ENCODE measurements at regions not wholly inside any gene's neighbourhood (a gene's known extent, or its start where the extent isn't known, plus 50 kb on each side); places are given as distances from the start of the nearest gene placed in this dataset.

DNA sequence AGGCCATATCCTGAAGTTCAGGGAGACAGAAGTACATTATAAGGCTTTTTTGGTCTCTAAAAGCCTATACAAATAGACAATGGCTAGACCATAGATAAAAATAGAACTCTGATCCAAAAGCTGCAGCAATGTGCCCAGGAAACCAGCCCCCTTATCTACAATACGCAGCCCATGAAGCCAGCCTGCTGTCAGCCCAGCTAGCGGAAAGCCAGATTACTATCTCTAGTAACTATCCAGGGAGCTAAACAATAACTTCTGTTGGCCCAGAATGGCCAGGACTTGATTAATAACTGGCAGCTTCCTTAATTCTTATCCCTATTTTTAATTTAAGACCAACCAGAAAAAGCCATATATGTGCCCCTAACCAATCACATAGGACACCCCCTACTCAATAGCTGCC is 160.4 kb upstream of the SMLR1 start:
- Histone ChIP-seq H3K4me1 (ENCODE audit: insufficient read depth) (no peaks in the 10 kb centered on the region), H3K27me3 (no peaks in the 10 kb centered on the region), H2AFZ (no peak overlapping the region), H3K4me3 (no peak overlapping the region), H3K9me2 (replicated peaks; ENCODE audit: insufficient read depth) (no peaks in the 10 kb centered on the region), H3K27ac (no peak overlapping the region), H4K20me1 (ENCODE audit: insufficient read depth, poor library complexity, severe bottlenecking) (no peaks in the 10 kb centered on the region), H3K79me2 (no peaks in the 10 kb centered on the region), H3K9me3 (ENCODE audit: low read depth) (no peaks in the 10 kb centered on the region), H3K4me2 (no peak overlapping the region), H3K36me3 (replicated peaks; ENCODE audit: insufficient read depth, low read depth) (no peaks in the 10 kb centered on the region)
- TF ChIP-seq EZH2 (IDR thresholded peaks at IDR 0.05; ENCODE audit: borderline replicate concordance) (no peak), EZH2phosphoT487 (IDR thresholded peaks at IDR 0.05; ENCODE audit: low read depth, severe bottlenecking, unreplicated experiment) (no peak)
- TF ChIP-seq, protein P1, sequence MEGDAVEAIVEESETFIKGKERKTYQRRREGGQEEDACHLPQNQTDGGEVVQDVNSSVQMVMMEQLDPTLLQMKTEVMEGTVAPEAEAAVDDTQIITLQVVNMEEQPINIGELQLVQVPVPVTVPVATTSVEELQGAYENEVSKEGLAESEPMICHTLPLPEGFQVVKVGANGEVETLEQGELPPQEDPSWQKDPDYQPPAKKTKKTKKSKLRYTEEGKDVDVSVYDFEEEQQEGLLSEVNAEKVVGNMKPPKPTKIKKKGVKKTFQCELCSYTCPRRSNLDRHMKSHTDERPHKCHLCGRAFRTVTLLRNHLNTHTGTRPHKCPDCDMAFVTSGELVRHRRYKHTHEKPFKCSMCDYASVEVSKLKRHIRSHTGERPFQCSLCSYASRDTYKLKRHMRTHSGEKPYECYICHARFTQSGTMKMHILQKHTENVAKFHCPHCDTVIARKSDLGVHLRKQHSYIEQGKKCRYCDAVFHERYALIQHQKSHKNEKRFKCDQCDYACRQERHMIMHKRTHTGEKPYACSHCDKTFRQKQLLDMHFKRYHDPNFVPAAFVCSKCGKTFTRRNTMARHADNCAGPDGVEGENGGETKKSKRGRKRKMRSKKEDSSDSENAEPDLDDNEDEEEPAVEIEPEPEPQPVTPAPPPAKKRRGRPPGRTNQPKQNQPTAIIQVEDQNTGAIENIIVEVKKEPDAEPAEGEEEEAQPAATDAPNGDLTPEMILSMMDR (IDR thresholded peaks at IDR 0.05; ENCODE audit: poor library complexity) = no peak
- no peak for DNase-seq (ENCODE audit: low spot score)
- 91% methylated on average over 2 of the region's 2 CpGs for WGBS (ENCODE audit: low lambda C conversion rate, missing lambda C conversion rate)

DNA sequence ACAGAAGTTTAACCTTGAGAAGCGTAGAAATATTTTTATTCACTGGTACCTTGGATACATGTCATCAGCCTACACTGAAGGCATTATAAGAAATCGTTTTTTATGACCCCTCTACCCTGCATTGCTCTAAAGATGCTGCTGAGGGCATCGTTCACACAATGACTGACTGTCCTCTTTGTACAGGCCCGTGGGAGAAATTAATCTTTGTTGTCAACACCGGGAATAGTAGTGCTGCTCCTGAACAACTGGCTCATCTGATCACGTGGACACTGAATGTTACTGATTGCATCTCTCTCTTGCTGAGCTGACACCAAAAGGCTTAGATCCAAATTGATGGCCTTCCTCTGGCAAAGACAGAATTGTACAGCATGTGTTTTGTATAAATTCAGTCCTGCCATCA is 157.1 kb upstream of the SMLR1 start:
- Histone ChIP-seq H4K20me1 (ENCODE audit: insufficient read depth, poor library complexity, severe bottlenecking) (no peaks in the 10 kb centered on the region), H3K9me3 (ENCODE audit: low read depth) (no peaks in the 10 kb centered on the region), H3K4me1 (ENCODE audit: insufficient read depth) (no peaks in the 10 kb centered on the region), H3K4me3 (no peak overlapping the region), H3K4me2 (no peak overlapping the region), H3K27me3 (no peaks in the 10 kb centered on the region), H2AFZ (no peak overlapping the region), H3K27ac (no peak overlapping the region), H3K36me3 (replicated peaks; ENCODE audit: insufficient read depth, low read depth) (no peaks in the 10 kb centered on the region), H3K9me2 (replicated peaks; ENCODE audit: insufficient read depth) (no peaks in the 10 kb centered on the region), H3K79me2 (no peaks in the 10 kb centered on the region)
- DNase-seq (ENCODE audit: low spot score) = no peak
- TF ChIP-seq, protein P1 (IDR thresholded peaks at IDR 0.05; ENCODE audit: poor library complexity) = no peak
- TF ChIP-seq EZH2phosphoT487 (IDR thresholded peaks at IDR 0.05; ENCODE audit: low read depth, severe bottlenecking, unreplicated experiment) = no peak
- no peak for TF ChIP-seq EZH2 (IDR thresholded peaks at IDR 0.05; ENCODE audit: borderline replicate concordance)
- WGBS (ENCODE audit: low lambda C conversion rate, missing lambda C conversion rate) = 62% methylated on average over 6 of the region's 6 CpGs

DNA sequence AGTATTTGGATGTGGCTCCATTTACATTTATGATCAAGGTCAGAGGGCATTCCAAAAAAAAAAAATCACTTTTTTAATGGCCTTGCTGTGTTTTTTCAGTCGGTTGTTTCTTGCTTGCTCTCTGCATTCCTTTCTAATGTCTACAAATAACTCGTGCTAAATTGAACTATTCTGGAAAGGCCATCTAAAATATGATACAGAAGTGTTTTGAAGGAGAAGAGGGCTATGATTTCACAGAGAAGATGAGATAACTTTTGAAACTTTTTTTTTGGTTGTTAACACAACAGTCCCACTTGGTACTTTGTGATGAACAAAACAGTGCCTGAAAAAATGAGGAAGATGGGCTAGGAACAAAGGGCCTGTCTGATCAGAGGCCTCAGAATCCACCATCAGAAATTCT is 156.1 kb upstream of the SMLR1 start:
- TF ChIP-seq, protein P1 (IDR thresholded peaks at IDR 0.05; ENCODE audit: poor library complexity) = no peak
- no peak for TF ChIP-seq EZH2phosphoT487 (IDR thresholded peaks at IDR 0.05; ENCODE audit: low read depth, severe bottlenecking, unreplicated experiment)
- TF ChIP-seq EZH2 (IDR thresholded peaks at IDR 0.05; ENCODE audit: borderline replicate concordance) = no peak
- Histone ChIP-seq H3K36me3 (replicated peaks; ENCODE audit: insufficient read depth, low read depth) (no peaks in the 10 kb centered on the region), H3K9me2 (replicated peaks; ENCODE audit: insufficient read depth) (no peaks in the 10 kb centered on the region), H3K4me2 (no peak overlapping the region), H3K79me2 (no peaks in the 10 kb centered on the region), H3K27ac (no peak overlapping the region), H4K20me1 (ENCODE audit: insufficient read depth, poor library complexity, severe bottlenecking) (no peaks in the 10 kb centered on the region), H2AFZ (no peak overlapping the region), H3K4me1 (ENCODE audit: insufficient read depth) (no peaks in the 10 kb centered on the region), H3K4me3 (no peak overlapping the region), H3K27me3 (no peaks in the 10 kb centered on the region), H3K9me3 (ENCODE audit: low read depth) (no peaks in the 10 kb centered on the region)
- WGBS (ENCODE audit: low lambda C conversion rate, missing lambda C conversion rate) = 70% methylated on average over 2 of the region's 2 CpGs
- DNase-seq (ENCODE audit: low spot score) = no peak

DNA sequence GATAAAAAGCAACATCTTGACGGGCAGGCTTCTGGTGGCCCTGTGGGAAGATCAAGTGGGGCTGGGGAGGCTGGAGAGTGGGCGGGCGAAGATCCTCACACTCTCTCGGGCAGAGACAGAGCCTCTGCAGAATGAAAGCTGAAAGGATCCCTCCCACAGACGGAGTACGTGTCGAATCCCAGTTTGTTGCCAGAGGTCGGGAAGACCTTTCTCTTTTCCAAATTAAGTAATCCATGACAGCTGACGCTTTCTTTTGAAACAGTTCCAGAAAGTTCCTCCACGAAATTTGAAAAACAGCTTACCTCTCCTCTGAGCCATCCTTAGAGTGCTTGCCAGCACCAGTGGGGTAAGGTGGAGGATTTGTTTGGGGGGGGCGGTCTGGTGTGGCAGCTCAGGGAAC is 155.6 kb upstream of the SMLR1 start:
- Histone ChIP-seq H3K27me3 (no peaks in the 10 kb centered on the region), H3K79me2 (no peaks in the 10 kb centered on the region), H3K4me3 (no peak overlapping the region), H2AFZ (no peak overlapping the region), H4K20me1 (ENCODE audit: insufficient read depth, poor library complexity, severe bottlenecking) (no peaks in the 10 kb centered on the region), H3K4me2 (no peak overlapping the region), H3K9me2 (replicated peaks; ENCODE audit: insufficient read depth) (no peaks in the 10 kb centered on the region), H3K36me3 (replicated peaks; ENCODE audit: insufficient read depth, low read depth) (no peaks in the 10 kb centered on the region), H3K9me3 (ENCODE audit: low read depth) (no peaks in the 10 kb centered on the region), H3K4me1 (ENCODE audit: insufficient read depth) (no peaks in the 10 kb centered on the region), H3K27ac (no peak overlapping the region)
- TF ChIP-seq EZH2phosphoT487 (IDR thresholded peaks at IDR 0.05; ENCODE audit: low read depth, severe bottlenecking, unreplicated experiment) (no peak), EZH2 (IDR thresholded peaks at IDR 0.05; ENCODE audit: borderline replicate concordance) (no peak)
- TF ChIP-seq, protein P1 (IDR thresholded peaks at IDR 0.05; ENCODE audit: poor library complexity) = no peak
- DNase-seq (ENCODE audit: low spot score) = no peak
- 74% methylated on average over 11 of the region's 11 CpGs for WGBS (ENCODE audit: low lambda C conversion rate, missing lambda C conversion rate)
